NCI-H446 treated with DMSO at 0.1 percent for 48 hours (cell line): ENCODE measurements at regions not wholly inside any gene's neighbourhood (a gene's known extent, or its start where the extent isn't known, plus 50 kb on each side); places are given as distances from the start of the nearest gene placed in this dataset.
A peak's percentile ranks its signal among the peaks of the same experiment; 100 is the strongest.
"Not testable (repeated sequence)": the region's sequence is repeated elsewhere in the genome, so short reads cannot be mapped to it uniquely, and the experiment has no call there.

Experiments used
- DNase-seq: peaks from one replicate; lab custom pipeline; 2025; lab: John Stamatoyannopoulos, UW

GRCh38 chr18:49694402-49694801, 118.9 kb downstream of the ACAA2 start:
- DNase-seq, result no peak

DNA sequence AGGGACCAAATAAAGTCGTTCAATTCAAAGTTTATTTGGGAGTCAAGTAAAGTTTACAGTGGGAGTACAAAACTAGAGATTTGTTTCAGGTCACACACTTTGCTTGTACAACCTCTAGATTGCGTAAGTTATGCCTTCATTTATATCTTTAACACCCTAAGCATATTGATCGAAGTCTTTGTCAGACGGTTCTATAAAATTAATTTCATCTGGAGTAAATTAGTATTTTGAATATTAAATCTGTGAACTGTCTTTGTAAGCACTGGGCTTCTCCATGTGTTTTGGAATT, 119.7 kb downstream of the ACAA2 start:
- DNase-seq, result no peak

- no peak for DNase-seq
Measured at GRCh38 chr18:49692906-49693716, 120.2 kb downstream of the ACAA2 start.

GRCh38 chr18:49691177-49691608, 122.1 kb downstream of the ACAA2 start:
- DNase-seq, result no peak

GRCh38 chr18:49690312-49690711, 123.0 kb downstream of the ACAA2 start:
- no peak for DNase-seq

DNA sequence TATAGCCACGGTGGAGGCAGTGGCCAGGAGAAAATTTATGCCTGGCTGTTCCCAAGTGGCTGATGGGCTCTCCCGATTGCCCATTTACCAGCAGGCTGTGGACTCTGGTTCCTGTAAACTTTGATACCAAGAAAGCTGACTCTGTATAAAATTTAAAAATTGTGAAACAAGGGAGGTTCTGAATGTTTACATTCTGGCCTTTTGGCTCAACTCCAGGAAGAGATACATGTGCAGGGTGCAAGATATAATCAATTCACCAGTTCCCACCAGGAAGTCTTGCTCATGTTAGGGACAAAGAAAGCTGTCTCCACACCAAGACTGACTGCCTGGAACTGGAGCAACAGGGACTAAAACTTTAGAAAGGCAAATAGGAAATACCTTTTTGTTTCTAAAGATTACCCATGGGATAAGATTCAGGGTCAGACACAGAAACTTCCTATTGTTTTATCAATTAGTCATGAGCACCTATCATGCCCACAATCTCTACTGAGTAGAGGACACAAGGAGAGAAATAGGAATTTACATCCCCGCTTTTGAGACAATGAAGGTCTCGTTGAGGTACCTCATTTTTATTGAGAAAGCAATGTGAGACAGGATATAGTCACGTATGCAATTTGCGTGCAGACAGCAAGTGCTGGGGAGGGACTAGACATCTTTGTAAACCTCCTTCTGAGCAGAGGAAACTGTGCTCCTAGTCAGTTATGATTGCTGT, 123.5 kb downstream of the LIPG start:
- no peak for DNase-seq

GRCh38 chr18:49682803-49683190, 120.9 kb downstream of the LIPG start:
- not testable (repeated sequence) for DNase-seq

- DNase-seq, result no peak
Measured at GRCh38 chr18:49682173-49682802, 120.4 kb downstream of the LIPG start.

DNA sequence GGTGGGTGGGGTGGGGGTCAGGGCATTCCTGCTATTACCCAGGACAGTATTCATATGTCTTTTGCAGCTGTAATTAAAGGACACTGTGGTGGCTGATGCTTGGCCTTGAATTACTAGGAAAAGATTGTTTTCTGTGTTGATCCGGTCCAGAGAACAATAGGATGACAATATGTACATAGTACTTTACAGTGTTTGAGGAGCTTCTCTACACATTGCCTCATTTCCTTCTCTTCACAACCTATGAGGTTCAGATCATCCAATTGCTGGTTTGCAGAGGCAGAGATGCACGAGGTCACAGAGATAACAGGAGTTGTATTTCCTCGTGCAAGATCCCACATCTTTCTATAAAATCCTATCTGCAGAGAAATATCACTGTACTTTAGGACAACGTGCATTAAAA, 119.5 kb downstream of the LIPG start:
- DNase-seq, result no peak

- DNase-seq, result no peak
Measured at GRCh38 chr18:49678440-49678839, 116.6 kb downstream of the LIPG start.

GRCh38 chr18:49677762-49678413, 116.0 kb downstream of the LIPG start:
- no peak for DNase-seq

DNA sequence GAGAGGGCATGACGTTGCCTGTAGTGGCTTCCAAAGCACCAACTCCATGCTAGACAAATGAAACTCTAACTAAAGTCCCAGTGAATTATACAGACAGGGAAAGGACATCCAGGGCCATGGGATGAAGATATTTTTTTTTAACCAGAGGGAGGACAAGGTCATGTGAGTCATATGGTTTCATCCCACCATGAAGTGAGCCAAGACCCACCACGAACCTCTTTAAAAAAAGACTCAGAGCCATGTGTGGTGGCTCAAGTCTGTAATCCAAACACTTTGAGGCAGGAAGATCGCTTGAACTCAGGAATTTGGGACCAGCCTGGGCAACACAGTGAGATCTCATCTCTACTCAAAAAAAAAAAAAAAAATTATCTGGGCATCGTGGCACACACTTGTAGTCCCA, 115.2 kb downstream of the LIPG start:
- no peak for DNase-seq

DNA sequence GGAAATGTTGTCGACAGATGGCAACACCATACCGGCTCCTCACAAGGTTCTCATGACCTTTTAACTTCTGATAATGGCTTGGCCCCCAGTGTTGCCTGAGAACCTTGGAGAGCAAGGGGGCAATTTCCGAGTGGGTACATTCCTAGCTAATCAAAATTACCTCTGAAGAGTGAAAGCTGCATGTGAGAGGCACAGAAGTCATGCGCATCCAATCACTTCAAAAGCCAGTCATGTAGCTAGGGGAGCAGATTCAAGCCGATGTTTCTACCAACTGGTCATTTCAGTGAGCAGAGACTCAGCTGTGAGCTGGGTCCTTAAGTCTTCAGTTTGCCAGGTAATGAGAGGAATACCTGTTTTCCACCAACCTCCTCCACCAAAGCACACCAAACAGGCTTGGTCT, 111.4 kb downstream of the LIPG start:
- no peak for DNase-seq

GRCh38 chr18:49672853-49673252, 111.0 kb downstream of the LIPG start:
- no peak for DNase-seq

DNA sequence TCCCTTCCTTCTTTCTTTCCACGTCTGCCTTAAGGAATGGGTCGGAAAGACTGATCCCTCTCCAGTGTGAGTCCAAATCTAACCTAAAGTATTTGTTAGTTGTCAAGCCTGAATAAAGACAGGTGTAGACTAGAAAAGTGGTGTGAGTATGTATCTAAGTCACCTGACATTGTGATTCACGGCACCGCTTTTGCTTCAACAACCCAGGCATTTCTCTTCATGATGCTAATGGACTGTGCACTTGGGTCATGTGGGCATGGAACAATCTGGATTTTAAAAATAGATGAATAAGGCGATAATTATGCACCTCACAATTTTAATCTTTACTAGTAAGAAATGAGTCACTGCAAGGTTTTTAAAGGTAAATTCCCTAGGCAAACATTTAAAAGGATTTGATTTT, 107.5 kb downstream of the LIPG start:
- DNase-seq, result no peak

GRCh38 chr18:49668574-49669275, 106.9 kb downstream of the LIPG start:
- peak; percentile 38 for DNase-seq

- DNase-seq, result no peak
Measured at GRCh38 chr18:49667462-49667861, 105.6 kb downstream of the LIPG start.

GRCh38 chr18:49666045-49666775, 104.4 kb downstream of the LIPG start:
- no peak for DNase-seq

DNA sequence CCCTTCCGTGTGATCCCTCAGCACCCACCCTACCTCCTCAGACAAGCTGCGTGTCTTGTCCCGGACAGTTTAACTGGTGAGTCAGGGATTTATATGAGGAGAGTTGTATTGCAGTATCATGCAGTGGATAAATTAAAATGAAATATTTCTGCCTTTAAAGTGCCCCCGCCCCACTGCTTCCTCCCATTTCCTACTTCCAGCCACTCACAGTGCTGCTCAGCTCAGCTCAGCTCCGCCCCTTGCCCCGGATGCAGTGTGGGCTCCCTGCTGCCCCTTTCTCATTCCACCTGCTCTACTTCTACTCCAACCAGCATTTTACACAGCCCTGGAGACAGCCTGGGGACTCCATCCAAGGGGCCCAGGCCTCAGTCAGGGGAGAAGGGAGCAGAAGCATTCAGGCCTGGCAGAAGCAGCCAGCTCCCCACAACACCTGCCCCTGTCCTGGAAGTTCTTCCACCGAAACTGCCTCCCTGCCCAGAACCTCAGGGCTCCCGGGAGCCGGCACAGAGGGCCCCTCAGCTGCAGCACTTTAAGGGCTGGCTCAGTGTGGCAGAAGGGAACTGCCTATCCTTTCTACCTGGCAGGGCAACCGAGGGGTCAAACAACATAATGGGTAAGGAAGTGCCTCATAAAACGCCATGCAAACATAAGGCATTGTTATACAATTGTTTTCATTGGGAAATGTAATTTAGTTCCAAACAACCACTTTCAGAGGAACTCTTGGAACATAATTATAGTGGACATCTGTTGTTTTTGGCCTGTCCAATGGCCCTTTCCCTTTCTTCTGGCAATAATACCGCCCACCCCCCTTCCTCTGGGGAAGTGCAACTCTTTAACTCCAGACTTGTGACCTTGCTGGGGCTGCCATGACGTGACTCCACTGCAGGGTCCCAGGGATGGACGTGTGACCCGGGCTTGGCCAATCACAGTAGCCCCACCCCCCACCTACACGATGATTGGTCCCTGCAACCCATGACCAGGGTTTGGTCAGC, 102.3 kb downstream of the LIPG start:
- no peak for DNase-seq

GRCh38 chr18:49662506-49662905, 100.6 kb downstream of the LIPG start:
- no peak for DNase-seq
